ENCODE measurements at regions not wholly inside any gene's neighbourhood (a gene's known extent, or its start where the extent isn't known, plus 50 kb on each side); places are given as distances from the start of the nearest gene placed in this dataset.
"Not testable (repeated sequence)": the region's sequence is repeated elsewhere in the genome, so short reads cannot be mapped to it uniquely, and the experiment has no call there.

DNA sequence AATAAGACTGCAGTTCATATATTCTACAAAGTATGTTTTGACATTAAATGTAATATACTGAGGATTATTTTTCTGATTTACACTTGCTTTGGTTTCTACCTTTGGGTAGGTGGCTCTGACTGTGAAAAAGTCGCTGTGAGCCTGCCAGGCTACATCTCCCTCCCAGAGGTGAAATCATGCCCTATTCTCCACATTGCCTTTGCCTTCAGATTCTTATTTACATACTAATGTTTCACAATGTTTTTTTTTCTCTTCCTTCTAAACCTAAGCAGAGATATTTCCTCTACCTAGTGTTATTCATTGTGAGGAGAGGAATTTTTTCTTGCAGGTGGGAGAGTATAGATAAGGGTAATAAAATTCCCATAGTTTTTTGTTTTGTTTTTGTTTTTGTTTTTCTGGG is 111.5 kb upstream of the ANTXRL start:
- no peaks in the 10 kb centered on the region for H3K36me3 Mint-ChIP-seq (ENCODE audit: low read depth)
- no peak overlapping the region for H3K4me3 Mint-ChIP-seq

DNA sequence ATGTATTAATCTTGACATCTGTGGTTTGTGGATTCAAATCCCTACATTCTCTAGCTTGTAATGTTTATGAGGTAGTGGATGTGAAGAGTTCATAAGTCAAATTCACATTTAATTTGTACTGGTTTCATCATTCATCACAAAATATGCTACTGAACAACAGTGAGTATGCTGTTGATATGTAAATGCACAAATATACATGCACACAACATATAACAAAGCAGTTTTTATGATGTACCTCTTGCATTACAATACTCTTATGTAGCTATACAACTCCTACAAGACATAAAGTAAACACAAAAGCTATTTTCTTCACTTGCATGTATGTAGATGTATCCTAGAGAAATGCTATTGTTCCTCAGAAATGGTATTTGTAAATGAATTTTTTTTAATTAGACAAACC is 111.0 kb upstream of the ANTXRL start:
- Mint-ChIP-seq H3K36me3 (ENCODE audit: low read depth) (no peaks in the 10 kb centered on the region), H3K4me1 (no peaks in the 10 kb centered on the region), H3K4me3 (no peak overlapping the region), H3K27me3 (ENCODE audit: low read depth) (peaks cover 4% of the 10 kb centered on the region), H3K9me3 (peaks cover 3% of the 10 kb centered on the region), H3K27ac (no peak overlapping the region)
- TF ChIP-seq, protein P1, sequence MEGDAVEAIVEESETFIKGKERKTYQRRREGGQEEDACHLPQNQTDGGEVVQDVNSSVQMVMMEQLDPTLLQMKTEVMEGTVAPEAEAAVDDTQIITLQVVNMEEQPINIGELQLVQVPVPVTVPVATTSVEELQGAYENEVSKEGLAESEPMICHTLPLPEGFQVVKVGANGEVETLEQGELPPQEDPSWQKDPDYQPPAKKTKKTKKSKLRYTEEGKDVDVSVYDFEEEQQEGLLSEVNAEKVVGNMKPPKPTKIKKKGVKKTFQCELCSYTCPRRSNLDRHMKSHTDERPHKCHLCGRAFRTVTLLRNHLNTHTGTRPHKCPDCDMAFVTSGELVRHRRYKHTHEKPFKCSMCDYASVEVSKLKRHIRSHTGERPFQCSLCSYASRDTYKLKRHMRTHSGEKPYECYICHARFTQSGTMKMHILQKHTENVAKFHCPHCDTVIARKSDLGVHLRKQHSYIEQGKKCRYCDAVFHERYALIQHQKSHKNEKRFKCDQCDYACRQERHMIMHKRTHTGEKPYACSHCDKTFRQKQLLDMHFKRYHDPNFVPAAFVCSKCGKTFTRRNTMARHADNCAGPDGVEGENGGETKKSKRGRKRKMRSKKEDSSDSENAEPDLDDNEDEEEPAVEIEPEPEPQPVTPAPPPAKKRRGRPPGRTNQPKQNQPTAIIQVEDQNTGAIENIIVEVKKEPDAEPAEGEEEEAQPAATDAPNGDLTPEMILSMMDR (IDR thresholded peaks at IDR 0.05; ENCODE audit: unreplicated experiment in 3 of 3) = no peak

More for the DNA sequence above, 111.5 kb upstream of the ANTXRL start:
- no peak overlapping the region for H3K27ac Mint-ChIP-seq
- H3K9me3 Mint-ChIP-seq = peaks cover 6% of the 10 kb centered on the region
- TF ChIP-seq, protein P1 (IDR thresholded peaks at IDR 0.05; ENCODE audit: unreplicated experiment in 3 of 3) = no peak
- no peaks in the 10 kb centered on the region for H3K4me1 Mint-ChIP-seq
- H3K27me3 Mint-ChIP-seq (ENCODE audit: low read depth) = peaks cover 4% of the 10 kb centered on the region

DNA sequence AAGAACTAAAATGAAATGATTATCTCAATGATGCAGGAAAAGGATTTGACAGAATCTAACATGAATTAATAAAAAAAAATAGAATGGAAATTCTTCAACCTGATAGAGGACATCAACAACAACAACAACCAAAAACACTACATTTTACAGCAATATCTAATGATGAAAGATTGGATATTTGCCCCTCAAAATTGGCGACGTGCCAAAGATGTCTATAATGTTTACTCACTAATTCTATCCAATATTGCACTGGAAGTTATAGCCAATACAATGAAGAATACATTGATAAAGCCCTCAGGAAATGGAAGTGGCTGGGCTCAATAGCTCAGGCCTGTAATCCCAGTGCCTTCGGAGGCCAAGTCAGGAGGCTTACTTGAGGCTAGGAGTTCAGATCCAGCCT is 99.4 kb upstream of the ANTXRL start:
- H3K4me1 Mint-ChIP-seq; H3K4me3 Mint-ChIP-seq; H3K27ac Mint-ChIP-seq; H3K9me3 Mint-ChIP-seq; H3K36me3 Mint-ChIP-seq (ENCODE audit: low read depth); H3K27me3 Mint-ChIP-seq (ENCODE audit: low read depth): not testable (repeated sequence)

DNA sequence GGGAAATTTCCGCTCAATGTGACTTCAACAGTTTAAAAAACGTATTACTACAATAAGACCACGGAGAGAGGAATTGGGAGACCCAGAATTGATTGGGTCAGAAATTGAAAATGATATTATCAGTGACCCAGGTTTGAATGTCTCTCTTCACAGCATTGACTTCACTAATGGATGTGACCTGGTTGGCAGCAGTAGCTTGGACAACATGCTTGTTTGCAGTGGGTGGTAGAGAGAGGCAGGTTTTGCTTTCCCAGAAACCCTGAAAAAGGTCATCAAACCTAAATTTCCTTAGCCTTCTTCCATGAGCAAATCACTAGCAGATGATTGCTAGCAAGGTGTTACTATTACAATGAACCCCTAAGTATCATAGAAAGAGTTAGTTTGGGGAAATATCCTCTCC is 89.7 kb upstream of the ANTXRL start:
- TF ChIP-seq, protein P1 (IDR thresholded peaks at IDR 0.05; ENCODE audit: unreplicated experiment in 3 of 3) = no peak
- no peak overlapping the region for H3K27ac Mint-ChIP-seq
- no peak overlapping the region for H3K4me3 Mint-ChIP-seq
- H3K4me1 Mint-ChIP-seq = no peaks in the 10 kb centered on the region
- H3K36me3 Mint-ChIP-seq (ENCODE audit: low read depth) = no peaks in the 10 kb centered on the region
- no peaks in the 10 kb centered on the region for H3K27me3 Mint-ChIP-seq (ENCODE audit: low read depth)
- H3K9me3 Mint-ChIP-seq = no peaks in the 10 kb centered on the region

DNA sequence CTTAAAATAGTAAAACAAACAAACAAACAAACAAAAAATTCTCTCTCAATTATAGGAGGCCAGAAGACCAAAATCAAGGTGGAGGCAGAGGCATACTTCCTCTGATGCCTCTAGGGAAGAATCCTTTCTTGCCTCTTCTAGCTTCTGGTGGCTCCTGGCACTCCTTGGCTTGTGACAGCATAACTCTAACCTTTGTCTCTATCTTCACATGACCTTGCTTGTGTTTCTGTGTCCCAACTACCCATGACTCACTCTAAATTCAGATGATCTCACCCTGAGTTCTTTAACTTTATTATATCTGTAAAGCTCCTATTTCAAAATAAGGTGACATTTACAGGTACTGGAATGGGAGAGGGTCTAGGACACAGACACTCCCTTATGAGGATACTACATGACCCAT is 88.3 kb upstream of the ANTXRL start:
- TF ChIP-seq, protein P1 (IDR thresholded peaks at IDR 0.05; ENCODE audit: unreplicated experiment in 3 of 3) = no peak
- Mint-ChIP-seq H3K36me3 (ENCODE audit: low read depth) (no peaks in the 10 kb centered on the region), H3K27ac (no peak overlapping the region), H3K4me1 (no peaks in the 10 kb centered on the region), H3K9me3 (no peaks in the 10 kb centered on the region), H3K27me3 (ENCODE audit: low read depth) (no peaks in the 10 kb centered on the region), H3K4me3 (no peak overlapping the region)

DNA sequence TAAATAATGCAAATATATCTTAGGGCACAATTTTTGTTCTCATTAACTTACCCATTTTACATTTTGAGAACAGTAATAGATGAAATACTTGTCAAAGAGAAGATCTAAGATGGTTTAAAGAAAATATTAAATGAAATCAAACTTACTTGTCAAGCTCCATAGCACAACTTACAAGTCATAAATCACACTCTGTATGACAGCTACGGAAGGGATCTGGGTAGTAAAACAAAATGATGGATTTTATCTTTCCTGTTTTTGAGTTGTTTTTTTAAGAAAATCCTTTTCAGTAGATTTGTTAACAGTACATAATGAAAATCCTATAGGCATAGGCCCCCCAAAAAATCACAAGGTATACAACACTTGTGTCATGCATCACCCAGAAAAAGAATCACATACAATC is 84.4 kb upstream of the ANTXRL start:
- H3K4me1 Mint-ChIP-seq; H3K27ac Mint-ChIP-seq; H3K4me3 Mint-ChIP-seq; H3K9me3 Mint-ChIP-seq; H3K27me3 Mint-ChIP-seq (ENCODE audit: low read depth); H3K36me3 Mint-ChIP-seq (ENCODE audit: low read depth): not testable (repeated sequence)

DNA sequence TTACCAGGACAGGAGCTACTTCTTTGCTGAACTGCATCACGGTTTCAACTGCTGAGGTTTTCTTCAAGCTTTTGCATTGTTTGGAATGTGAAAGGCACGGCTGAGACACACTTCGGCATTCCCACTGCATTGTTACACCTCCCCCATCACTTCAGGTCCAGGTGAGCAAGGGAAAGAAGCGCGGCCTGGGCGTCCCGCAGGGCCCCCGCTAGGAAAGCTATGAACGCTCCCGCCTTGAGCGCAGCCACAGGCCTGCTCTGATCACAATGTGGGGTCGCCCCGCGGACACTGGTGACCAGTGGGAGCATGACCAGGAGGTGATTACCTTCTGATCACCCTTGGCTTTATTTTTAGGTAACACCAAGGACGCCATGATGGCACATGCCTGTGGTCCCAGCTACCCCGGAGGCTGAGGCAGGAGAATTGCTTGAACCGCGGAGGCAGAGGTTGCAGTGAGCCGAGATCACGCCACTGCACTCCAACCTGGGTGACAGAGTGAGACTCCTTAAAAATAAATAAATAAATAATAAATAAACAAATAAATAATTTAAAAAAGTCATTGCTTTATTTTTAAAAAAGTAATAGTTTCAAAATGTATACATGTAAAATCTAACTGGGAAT is 82.2 kb upstream of the ANTXRL start:
- not testable (repeated sequence) for H3K9me3 Mint-ChIP-seq; H3K4me1 Mint-ChIP-seq; H3K4me3 Mint-ChIP-seq; H3K27ac Mint-ChIP-seq; H3K27me3 Mint-ChIP-seq (ENCODE audit: low read depth); H3K36me3 Mint-ChIP-seq (ENCODE audit: low read depth)

DNA sequence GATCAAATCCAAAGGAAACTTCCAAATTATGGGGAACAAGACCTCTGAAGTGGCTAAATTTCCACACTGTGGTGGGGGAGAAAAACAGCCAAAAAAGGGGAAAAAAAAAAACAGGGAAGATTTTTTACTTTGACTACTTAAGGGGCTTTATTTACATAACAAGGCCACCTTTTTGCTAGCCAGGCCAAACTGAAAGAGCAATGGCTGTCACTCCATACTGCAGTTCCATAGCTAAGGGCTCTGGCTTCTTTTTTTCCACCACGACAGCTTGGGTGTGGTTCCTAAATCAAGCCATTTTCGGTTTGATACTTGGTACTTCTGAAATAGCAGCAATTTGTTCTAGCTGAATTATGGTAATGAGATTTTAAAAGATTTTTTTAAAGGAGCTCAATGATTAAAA is 76.4 kb upstream of the ANTXRL start:
- not testable (repeated sequence) for H3K27ac Mint-ChIP-seq; H3K9me3 Mint-ChIP-seq; H3K4me3 Mint-ChIP-seq; H3K36me3 Mint-ChIP-seq (ENCODE audit: low read depth); H3K4me1 Mint-ChIP-seq; H3K27me3 Mint-ChIP-seq (ENCODE audit: low read depth)
